Upper lobe of right lung (tissue), 1 donor: ENCODE measurements at regions not wholly inside any gene's neighbourhood (a gene's known extent, or its start where the extent isn't known, plus 50 kb on each side); places are given as distances from the start of the nearest gene placed in this dataset.

Source experiments
- ATAC-seq: fragments of 200-7000 bp; cut with Tn5 transposase; one replicate; pipeline ENCODE4 v1.9.1; 2020; ENCODE audit warnings: mild to moderate bottlenecking, moderate library complexity
- DNase-seq: peaks from one replicate; pipeline ENCODE4 v3.0.0-alpha.2; 2020
- H3K27ac ChIP-seq: fragments of 200-600 bp; one replicate; pipeline ENCODE4 v1.8.0; 2022
- H3K27me3 ChIP-seq: fragments of 200-600 bp; one replicate; pipeline ENCODE4 v1.8.0; 2022; ENCODE audit warnings: mild to moderate bottlenecking
- H3K36me3 ChIP-seq: fragments of 200-600 bp; one replicate; pipeline ENCODE4 v1.8.0; 2022
- H3K4me1 ChIP-seq: fragments of 200-600 bp; one replicate; pipeline ENCODE4 v1.8.0; 2022
- H3K4me3 ChIP-seq: fragments of 200-600 bp; one replicate; pipeline ENCODE4 v1.8.0; 2022; ENCODE audit warnings: mild to moderate bottlenecking
- H3K9me3 ChIP-seq: fragments of 200-600 bp; one replicate; pipeline ENCODE4 v1.8.0; 2022
- intact Hi-C: fragments of 100-400 bp; cut with DNase I; formaldehyde crosslinking; loops from one replicate; pipeline ENCODE4 v1.11.0; 2022
- TF ChIP-seq, protein P1 (sequence below): fragments of 200-600 bp; IDR thresholded peaks from one replicate; pipeline ENCODE4 v1.8.0; 2022; ENCODE audit warnings: antibody characterized with exemption
- donor health status: DM: no; HTN: yes; CAD: no; lungs with severe emphysema.

- no peak overlapping the region for H3K4me3 ChIP-seq
- intact Hi-C loops, result no loop called here
- H3K36me3 ChIP-seq, result no peaks in the 10 kb centered on the region
- no peaks in the 10 kb centered on the region for H3K27me3 ChIP-seq
- no peaks in the 10 kb centered on the region for H3K4me1 ChIP-seq
- TF ChIP-seq, protein P1, sequence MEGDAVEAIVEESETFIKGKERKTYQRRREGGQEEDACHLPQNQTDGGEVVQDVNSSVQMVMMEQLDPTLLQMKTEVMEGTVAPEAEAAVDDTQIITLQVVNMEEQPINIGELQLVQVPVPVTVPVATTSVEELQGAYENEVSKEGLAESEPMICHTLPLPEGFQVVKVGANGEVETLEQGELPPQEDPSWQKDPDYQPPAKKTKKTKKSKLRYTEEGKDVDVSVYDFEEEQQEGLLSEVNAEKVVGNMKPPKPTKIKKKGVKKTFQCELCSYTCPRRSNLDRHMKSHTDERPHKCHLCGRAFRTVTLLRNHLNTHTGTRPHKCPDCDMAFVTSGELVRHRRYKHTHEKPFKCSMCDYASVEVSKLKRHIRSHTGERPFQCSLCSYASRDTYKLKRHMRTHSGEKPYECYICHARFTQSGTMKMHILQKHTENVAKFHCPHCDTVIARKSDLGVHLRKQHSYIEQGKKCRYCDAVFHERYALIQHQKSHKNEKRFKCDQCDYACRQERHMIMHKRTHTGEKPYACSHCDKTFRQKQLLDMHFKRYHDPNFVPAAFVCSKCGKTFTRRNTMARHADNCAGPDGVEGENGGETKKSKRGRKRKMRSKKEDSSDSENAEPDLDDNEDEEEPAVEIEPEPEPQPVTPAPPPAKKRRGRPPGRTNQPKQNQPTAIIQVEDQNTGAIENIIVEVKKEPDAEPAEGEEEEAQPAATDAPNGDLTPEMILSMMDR, result no peak
- H3K9me3 ChIP-seq, result no peaks in the 10 kb centered on the region
- no peak overlapping the region for H3K27ac ChIP-seq
- ATAC-seq, result no peak
- no peak for DNase-seq
These were observed 392.1 kb downstream of the TUSC7 start for GRCh38 chr3:117101697-117102096.

- no peaks in the 10 kb centered on the region for H3K27me3 ChIP-seq
- TF ChIP-seq, protein P1, result no peak
- H3K4me1 ChIP-seq, result no peaks in the 10 kb centered on the region
- no peak for DNase-seq
- no peak overlapping the region for H3K27ac ChIP-seq
- H3K9me3 ChIP-seq, result no peaks in the 10 kb centered on the region
- intact Hi-C loops, result no loop called here
- H3K4me3 ChIP-seq, result no peak overlapping the region
- ATAC-seq, result no peak
- no peaks in the 10 kb centered on the region for H3K36me3 ChIP-seq
These were observed 392.8 kb downstream of the TUSC7 start for GRCh38 chr3:117102426-117102825.

GRCh38 chr3:117103675-117104074 is 394.1 kb downstream of the TUSC7 start:
- H3K4me3 ChIP-seq, result no peak overlapping the region
- H3K27ac ChIP-seq, result no peak overlapping the region
- no peaks in the 10 kb centered on the region for H3K36me3 ChIP-seq
- DNase-seq (no peak), ATAC-seq (no peak)
- no peaks in the 10 kb centered on the region for H3K4me1 ChIP-seq
- H3K9me3 ChIP-seq, result no peaks in the 10 kb centered on the region
- H3K27me3 ChIP-seq, result no peaks in the 10 kb centered on the region
- TF ChIP-seq, protein P1, result no peak
- intact Hi-C loops, result no loop called here

DNA sequence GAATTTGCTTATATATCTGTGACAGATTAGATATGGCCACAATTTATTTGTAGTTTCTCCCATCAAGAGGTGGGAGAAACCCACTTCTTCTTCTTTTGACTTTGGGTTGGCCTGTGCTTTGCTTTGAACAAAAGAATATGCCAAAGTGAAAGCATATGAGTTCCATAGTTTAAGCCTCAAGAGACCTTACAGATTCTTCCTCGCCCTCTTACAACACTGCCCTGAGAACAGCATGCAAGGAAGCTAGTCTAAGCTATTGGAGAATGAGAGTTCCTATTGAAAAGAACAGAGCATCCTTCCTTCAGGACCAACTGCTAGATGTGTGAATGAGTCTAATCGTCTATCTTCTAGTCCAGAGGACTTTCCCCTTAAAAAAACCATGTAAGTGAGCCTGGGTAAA is 394.8 kb downstream of the TUSC7 start:
- ATAC-seq, result no peak
- no peaks in the 10 kb centered on the region for H3K27me3 ChIP-seq
- DNase-seq, result no peak
- H3K27ac ChIP-seq, result no peak overlapping the region
- intact Hi-C loops, result no loop called here
- TF ChIP-seq, protein P1, result no peak
- H3K4me1 ChIP-seq, result no peaks in the 10 kb centered on the region
- H3K36me3 ChIP-seq, result no peaks in the 10 kb centered on the region
- no peak overlapping the region for H3K4me3 ChIP-seq
- no peaks in the 10 kb centered on the region for H3K9me3 ChIP-seq

DNA sequence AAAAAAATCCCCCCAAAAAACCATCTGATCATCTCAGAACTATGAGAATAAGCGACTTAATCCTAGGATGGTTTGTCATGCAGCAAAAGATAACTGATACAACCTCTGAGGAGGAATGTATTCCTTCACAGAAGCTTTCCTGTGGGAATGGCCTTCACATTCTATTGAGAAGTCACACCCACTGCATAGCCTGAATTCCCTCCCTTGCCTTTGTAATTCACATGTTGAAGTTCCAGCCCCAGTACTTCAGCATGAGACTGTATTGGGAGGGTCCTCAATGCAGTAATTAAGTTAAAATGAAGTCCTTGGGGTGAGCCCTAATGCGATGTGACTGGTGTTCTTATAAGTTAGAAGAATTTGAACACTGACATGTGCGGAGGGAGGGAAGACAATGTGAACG is 395.2 kb downstream of the TUSC7 start:
- no peaks in the 10 kb centered on the region for H3K27me3 ChIP-seq
- no peaks in the 10 kb centered on the region for H3K9me3 ChIP-seq
- ATAC-seq (no peak), DNase-seq (no peak)
- TF ChIP-seq, protein P1, result no peak
- H3K4me3 ChIP-seq, result no peak overlapping the region
- intact Hi-C loops, result no loop called here
- no peak overlapping the region for H3K27ac ChIP-seq
- no peaks in the 10 kb centered on the region for H3K36me3 ChIP-seq
- H3K4me1 ChIP-seq, result no peaks in the 10 kb centered on the region

GRCh38 chr3:117105686-117106085 is 396.1 kb downstream of the TUSC7 start:
- no peak overlapping the region for H3K27ac ChIP-seq
- no peaks in the 10 kb centered on the region for H3K9me3 ChIP-seq
- H3K4me1 ChIP-seq, result no peaks in the 10 kb centered on the region
- H3K27me3 ChIP-seq, result no peaks in the 10 kb centered on the region
- no peaks in the 10 kb centered on the region for H3K36me3 ChIP-seq
- intact Hi-C loops, result no loop called here
- TF ChIP-seq, protein P1, result no peak
- ATAC-seq (no peak), DNase-seq (no peak)
- no peak overlapping the region for H3K4me3 ChIP-seq
